ENCODE measurements at regions not wholly inside any gene's neighbourhood (a gene's known extent, or its start where the extent isn't known, plus 50 kb on each side); places are given as distances from the start of the nearest gene placed in this dataset.

DNA sequence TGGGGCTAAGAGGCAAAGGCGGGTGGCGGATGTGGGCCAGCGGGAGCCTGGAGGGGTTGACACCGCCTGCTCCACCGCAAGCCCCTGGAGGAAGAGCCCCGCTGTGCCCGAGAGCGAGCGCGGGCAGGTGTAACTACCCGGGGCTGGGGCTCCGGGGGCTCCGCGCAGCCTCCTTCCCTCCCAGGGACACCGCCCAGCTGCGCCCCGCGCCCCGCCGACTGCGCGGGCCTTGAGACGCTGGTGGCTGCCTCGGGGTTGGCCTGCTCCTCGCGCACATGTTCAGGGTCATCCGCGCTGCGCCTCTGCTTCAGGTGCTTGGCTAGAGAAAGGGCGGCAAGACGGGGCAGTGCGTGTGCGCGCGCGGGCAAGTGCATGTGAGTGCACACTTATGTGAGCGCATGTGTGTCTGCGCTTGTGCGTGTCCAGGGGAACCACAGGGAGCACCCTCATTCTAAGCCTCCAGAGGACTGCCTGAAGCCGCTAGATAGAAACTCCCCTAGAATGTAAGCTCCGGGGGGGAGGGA is 197.5 kb upstream of the TMEM45B start:
- TF ChIP-seq POLR2AphosphoS5 (IDR thresholded peaks at IDR 0.05; ENCODE audit: low read depth, low read length) = no peak
- no peak for TF ChIP-seq POLR2A (IDR thresholded peaks at IDR 0.05; ENCODE audit: low read depth, low read length)
- TF ChIP-seq PAX5 (IDR thresholded peaks at IDR 0.05; ENCODE audit: insufficient read depth, low read length, severe bottlenecking) = no peak
